K562 (cell line): ENCODE measurements at regions not wholly inside any gene's neighbourhood (a gene's known extent, or its start where the extent isn't known, plus 50 kb on each side); places are given as distances from the start of the nearest gene placed in this dataset.

Source experiments
- ATAC-seq: fragments of 200-7000 bp; cut with Tn5 transposase; 3 replicates; pipeline ENCODE4 v1.9.1; 2020; ENCODE audit warnings: moderate library complexity
- BruUV-seq: library from RNA; stranded (reverse); fragments of 400-500 nt; replicated peaks from 2 replicates; lab custom pipeline; 2021; lab: Mats Ljungman, UMichigan
- CTCF ChIA-PET: fragments of 300-600 bp; formaldehyde crosslinking; extraction: SDS; loops from one replicate; lab custom pipeline; 2021; ENCODE audit warnings: low intra/inter-chr PET ratio; lab: Yijun Ruan, JAX
- POLR2A ChIA-PET: fragments of 300-600, 350-650 bp; sonication (Branson Sonifier 250); formaldehyde crosslinking; extraction: SDS; loops from one replicate; lab custom pipeline; 2021; ENCODE audit warnings: antibody characterized with exemption, inconsistent platforms; lab: Yijun Ruan, JAX
- DNase-seq, 4 experiments: peaks; one replicate each; pipeline versions ENCODE4 v3.0.0 to v3.0.0-alpha.2; 2011 to 2018; ENCODE audit warnings: low spot score in 3 of 4, mixed read lengths in 3 of 4; ENCODE audit errors: extremely low read depth in 1 of 4
- FAIRE-seq: peaks from 2 replicates; lab custom pipeline; 2011; peaks lifted over from hg19 to GRCh38; lab: Jason Lieb, UNC
- H2AFZ ChIP-seq: 2 replicates; pipeline ENCODE4 v1.6.0; 2011; ENCODE audit warnings: low read depth, low read length, control low read depth, inconsistent platforms
- H3K27ac ChIP-seq: fragments of 200-600 bp; 3 replicates; pipeline ENCODE4 v1.8.0; 2011; ENCODE audit warnings: low read depth, mild to moderate bottlenecking, control low read depth, inconsistent platforms, low read length, moderate library complexity, mixed read lengths; ENCODE audit errors: extremely low read depth
- H3K27me3 ChIP-seq, 2 experiments: fragments of 300-600 bp in 1 of 2; 2 replicates in 1 of 2; 3 replicates in 1 of 2; pipeline versions ENCODE4 v1.6.0 to v1.8.0; 2011; ENCODE audit warnings: inconsistent platforms in 2 of 2, low read length in 2 of 2, mild to moderate bottlenecking in 1 of 2, mixed read lengths in 1 of 2, moderate library complexity in 1 of 2; ENCODE audit not compliant: control insufficient read depth in 2 of 2, insufficient read depth in 2 of 2
- H3K36me3 ChIP-seq: fragments of 300-600 bp; 3 replicates; pipeline ENCODE4 v1.8.0; 2011; ENCODE audit warnings: mild to moderate bottlenecking, low read length, inconsistent platforms; ENCODE audit not compliant: control insufficient read depth, insufficient read depth
- H3K4me1 ChIP-seq, 2 experiments: fragments of 200-600 bp in 1 of 2; replicated peaks in 1 of 2; 2 replicates in 1 of 2; 3 replicates in 1 of 2; pipeline versions ENCODE4 v1.5.1 to v1.8.0; 2011; ENCODE audit warnings: inconsistent platforms in 2 of 2, low read length in 2 of 2, mild to moderate bottlenecking in 1 of 2, mixed read lengths in 1 of 2, moderate library complexity in 1 of 2; ENCODE audit not compliant: control insufficient read depth in 2 of 2, insufficient read depth in 2 of 2
- H3K4me2 ChIP-seq: 2 replicates; pipeline ENCODE4 v1.6.1; 2011; ENCODE audit warnings: low read length, control low read depth, inconsistent platforms, mixed read lengths; ENCODE audit not compliant: insufficient read depth
- H3K4me3 ChIP-seq: fragments of 200-600 bp; sonication (generic), shearing (Covaris generic); 2 replicates; pipeline ENCODE4 v1.5.1; 2016; ENCODE audit warnings: control low read depth, inconsistent platforms
- H3K79me2 ChIP-seq: fragments of 200-600 bp; 3 replicates; pipeline ENCODE4 v1.8.0; 2011; ENCODE audit warnings: low read length, inconsistent platforms; ENCODE audit not compliant: control insufficient read depth, insufficient read depth
- H3K9ac ChIP-seq, 2 experiments: 2 replicates each; pipeline versions ENCODE4 v1.6.0 to v1.6.1; 2011; ENCODE audit warnings: low read depth in 2 of 2, low read length in 2 of 2, control low read depth in 1 of 2, inconsistent platforms in 1 of 2, mild to moderate bottlenecking in 1 of 2, mixed read lengths in 1 of 2; ENCODE audit not compliant: insufficient read depth in 1 of 2
- H3K9me1 ChIP-seq: one replicate; pipeline ENCODE4 v1.6.0; 2011; ENCODE audit warnings: inconsistent platforms, mild to moderate bottlenecking, low read length, moderate library complexity; ENCODE audit not compliant: control insufficient read depth, insufficient read depth
- H3K9me3 ChIP-seq: replicated peaks from 2 replicates; pipeline ENCODE4 v1.5.1; 2011; ENCODE audit warnings: low read depth, low read length, inconsistent platforms; ENCODE audit not compliant: control insufficient read depth, insufficient read depth
- H4K20me1 ChIP-seq: replicated peaks from 2 replicates; pipeline ENCODE4 v1.6.1; 2011; ENCODE audit warnings: low read length, inconsistent platforms, mixed read lengths; ENCODE audit not compliant: control insufficient read depth, insufficient read depth
- BRCA1 ChIP-seq, 2 experiments: fragments of 450-650 bp in 1 of 2; sonication (generic) in 1 of 2; formaldehyde crosslinking in 1 of 2; IDR thresholded peaks; 2 replicates each; pipeline versions ENCODE4 v1.5.0 to v1.6.1; 2017 to 2020; ENCODE audit warnings: mild to moderate bottlenecking in 1 of 2, missing genetic modification reagents in 1 of 2
- CXXC5 ChIP-seq: fragments of 250-450 bp; sonication (Bioruptor Pico); IDR thresholded peaks from 2 replicates; pipeline ENCODE4 v1.8.0; 2022; ENCODE audit warnings: inconsistent platforms, mild to moderate bottlenecking, moderate library complexity
- HDGF ChIP-seq: fragments of 450-650 bp; IDR thresholded peaks from 2 replicates; pipeline ENCODE4 v1.6.1; 2016
- MEIS2 ChIP-seq: fragments of 450-650 bp; IDR thresholded peaks from 2 replicates; pipeline ENCODE4 v1.6.1; 2014; ENCODE audit warnings: mild to moderate bottlenecking; ENCODE audit not compliant: partially characterized antibody
- PHB ChIP-seq: fragments of 250-450 bp; sonication (Bioruptor Pico); IDR thresholded peaks from 2 replicates; pipeline ENCODE4 v1.5.0; 2021
- SIX5 ChIP-seq, 2 experiments: IDR thresholded peaks; 2 replicates each; pipeline ENCODE4 v1.6.1; 2011; ENCODE audit warnings: low read length in 2 of 2, borderline replicate concordance in 1 of 2, low read depth in 1 of 2, mild to moderate bottlenecking in 1 of 2, moderate library complexity in 1 of 2; ENCODE audit not compliant: insufficient read depth in 1 of 2
- SMAD4 ChIP-seq: fragments of 250-450 bp; sonication (Bioruptor Pico); conservative IDR thresholded peaks from 2 replicates; pipeline ENCODE4 v1.8.0; 2021; ENCODE audit warnings: inconsistent platforms, mild to moderate bottlenecking, moderate library complexity
- SNRNP70 ChIP-seq: fragments of 200-400 bp; formaldehyde crosslinking; optimal IDR thresholded peaks from 2 replicates; pipeline ENCODE3; 2017; ENCODE audit warnings: low read depth, low read length
- YY1 ChIP-seq, 3 experiments: IDR thresholded peaks; 2 replicates each; pipeline ENCODE4 v1.6.1; 2011; ENCODE audit warnings: low read length in 2 of 3, mild to moderate bottlenecking in 2 of 3, moderate library complexity in 2 of 3, borderline replicate concordance in 1 of 3, control low read depth in 1 of 3, low read depth in 1 of 3; ENCODE audit not compliant: insufficient read depth in 3 of 3, insufficient replicate concordance in 2 of 3, control insufficient read depth in 1 of 3, insufficient read length in 1 of 3; ENCODE audit errors: extremely low read depth in 1 of 3
- ZC3H11A ChIP-seq: IDR thresholded peaks from 2 replicates; pipeline ENCODE4 v1.6.1; 2012; ENCODE audit warnings: low read depth, low read length, improper control_type of control experiment
- ZC3H4 ChIP-seq: sonication (generic); formaldehyde crosslinking; IDR thresholded peaks from 2 replicates; pipeline ENCODE4 v1.9.0; 2021; ENCODE audit warnings: missing genetic modification reagents, borderline replicate concordance
- ZNF274 ChIP-seq: IDR thresholded peaks from 2 replicates; pipeline ENCODE4 v1.6.1; 2011; ENCODE audit warnings: low read depth, mild to moderate bottlenecking, low read length, moderate library complexity, borderline replicate concordance
- ZNF324 ChIP-seq: fragments of 250-450 bp; sonication (Bioruptor Pico); IDR thresholded peaks from 2 replicates; pipeline ENCODE4 v1.4.0; 2020; ENCODE audit warnings: mild to moderate bottlenecking
- in situ Hi-C: fragments of 300-500 bp; cut with MboI; formaldehyde crosslinking; loops from 4 replicates; pipeline ENCODE4 v1.15.0; 2018; ENCODE audit warnings: inconsistent platforms, mixed read lengths
- intact Hi-C: fragments of 100-400 bp; cut with micrococcal nuclease; formaldehyde crosslinking; loops from 2 replicates; pipeline ENCODE4 v1.14.2; 2022
- TF ChIP-seq, protein P1 (sequence below), 2 experiments: fragments of 450-650 bp; IDR thresholded peaks; 2 replicates each; pipeline ENCODE4 v1.6.1; 2018; ENCODE audit warnings: mild to moderate bottlenecking in 2 of 2, low read depth in 1 of 2; ENCODE audit not compliant: partially characterized antibody in 2 of 2
- TF ChIP-seq, protein P2 (sequence below): fragments of 250-450 bp; sonication (Bioruptor Pico); IDR thresholded peaks from 2 replicates; pipeline ENCODE4 v1.4.0; 2020; ENCODE audit warnings: mild to moderate bottlenecking
- TF ChIP-seq, protein P3 (sequence below): fragments of 450-650 bp; formaldehyde crosslinking; IDR thresholded peaks from 2 replicates; pipeline ENCODE4 v1.4.0; 2022; ENCODE audit warnings: mild to moderate bottlenecking, moderate library complexity

DNA sequence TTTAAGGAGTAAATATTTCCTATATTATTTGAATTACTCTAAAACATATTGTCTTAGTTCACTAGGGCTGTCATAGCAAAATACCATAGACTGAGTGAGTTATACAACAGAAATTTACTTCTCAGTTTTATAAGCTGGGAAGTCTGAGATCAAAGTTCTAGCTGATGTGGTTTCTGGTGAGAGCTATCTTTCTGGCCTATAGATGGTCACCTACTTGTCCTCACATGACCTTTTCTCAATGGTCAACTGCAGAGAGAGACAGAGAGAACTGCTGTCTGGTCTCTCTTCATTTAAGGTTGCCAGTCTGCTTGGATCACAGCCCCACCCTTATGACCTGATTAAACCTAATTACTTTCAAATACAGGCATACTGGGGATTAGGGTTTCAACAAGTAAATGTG, 490.9 kb downstream of the FBXO15 start:
- in situ Hi-C loops = no loop called here
- POLR2A ChIA-PET = no interaction called here
- no peak for TF ChIP-seq MEIS2
- TF ChIP-seq BRCA1 (IDR thresholded peaks at IDR 0.05) = no peak
- TF ChIP-seq BRCA1 (CRISPR knock-in tag; IDR thresholded peaks at IDR 0.05) = no peak
- no peak for TF ChIP-seq SNRNP70
- TF ChIP-seq ZNF274 = no peak
- no peak for TF ChIP-seq PHB (CRISPR knock-in tag)
- TF ChIP-seq, protein P1, sequence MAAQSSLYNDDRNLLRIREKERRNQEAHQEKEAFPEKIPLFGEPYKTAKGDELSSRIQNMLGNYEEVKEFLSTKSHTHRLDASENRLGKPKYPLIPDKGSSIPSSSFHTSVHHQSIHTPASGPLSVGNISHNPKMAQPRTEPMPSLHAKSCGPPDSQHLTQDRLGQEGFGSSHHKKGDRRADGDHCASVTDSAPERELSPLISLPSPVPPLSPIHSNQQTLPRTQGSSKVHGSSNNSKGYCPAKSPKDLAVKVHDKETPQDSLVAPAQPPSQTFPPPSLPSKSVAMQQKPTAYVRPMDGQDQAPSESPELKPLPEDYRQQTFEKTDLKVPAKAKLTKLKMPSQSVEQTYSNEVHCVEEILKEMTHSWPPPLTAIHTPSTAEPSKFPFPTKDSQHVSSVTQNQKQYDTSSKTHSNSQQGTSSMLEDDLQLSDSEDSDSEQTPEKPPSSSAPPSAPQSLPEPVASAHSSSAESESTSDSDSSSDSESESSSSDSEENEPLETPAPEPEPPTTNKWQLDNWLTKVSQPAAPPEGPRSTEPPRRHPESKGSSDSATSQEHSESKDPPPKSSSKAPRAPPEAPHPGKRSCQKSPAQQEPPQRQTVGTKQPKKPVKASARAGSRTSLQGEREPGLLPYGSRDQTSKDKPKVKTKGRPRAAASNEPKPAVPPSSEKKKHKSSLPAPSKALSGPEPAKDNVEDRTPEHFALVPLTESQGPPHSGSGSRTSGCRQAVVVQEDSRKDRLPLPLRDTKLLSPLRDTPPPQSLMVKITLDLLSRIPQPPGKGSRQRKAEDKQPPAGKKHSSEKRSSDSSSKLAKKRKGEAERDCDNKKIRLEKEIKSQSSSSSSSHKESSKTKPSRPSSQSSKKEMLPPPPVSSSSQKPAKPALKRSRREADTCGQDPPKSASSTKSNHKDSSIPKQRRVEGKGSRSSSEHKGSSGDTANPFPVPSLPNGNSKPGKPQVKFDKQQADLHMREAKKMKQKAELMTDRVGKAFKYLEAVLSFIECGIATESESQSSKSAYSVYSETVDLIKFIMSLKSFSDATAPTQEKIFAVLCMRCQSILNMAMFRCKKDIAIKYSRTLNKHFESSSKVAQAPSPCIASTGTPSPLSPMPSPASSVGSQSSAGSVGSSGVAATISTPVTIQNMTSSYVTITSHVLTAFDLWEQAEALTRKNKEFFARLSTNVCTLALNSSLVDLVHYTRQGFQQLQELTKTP (IDR thresholded peaks at IDR 0.05; ENCODE audit: low read depth in 1 of 2, partially characterized antibody in 2 of 2) = no peak
- TF ChIP-seq, protein P2, sequence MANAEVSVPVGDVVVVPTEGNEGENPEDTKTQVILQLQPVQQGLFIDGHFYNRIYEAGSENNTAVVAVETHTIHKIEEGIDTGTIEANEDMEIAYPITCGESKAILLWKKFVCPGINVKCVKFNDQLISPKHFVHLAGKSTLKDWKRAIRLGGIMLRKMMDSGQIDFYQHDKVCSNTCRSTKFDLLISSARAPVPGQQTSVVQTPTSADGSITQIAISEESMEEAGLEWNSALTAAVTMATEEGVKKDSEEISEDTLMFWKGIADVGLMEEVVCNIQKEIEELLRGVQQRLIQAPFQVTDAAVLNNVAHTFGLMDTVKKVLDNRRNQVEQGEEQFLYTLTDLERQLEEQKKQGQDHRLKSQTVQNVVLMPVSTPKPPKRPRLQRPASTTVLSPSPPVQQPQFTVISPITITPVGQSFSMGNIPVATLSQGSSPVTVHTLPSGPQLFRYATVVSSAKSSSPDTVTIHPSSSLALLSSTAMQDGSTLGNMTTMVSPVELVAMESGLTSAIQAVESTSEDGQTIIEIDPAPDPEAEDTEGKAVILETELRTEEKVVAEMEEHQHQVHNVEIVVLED (CRISPR knock-in tag) = no peak
- TF ChIP-seq SMAD4 (CRISPR knock-in tag) = no peak
- TF ChIP-seq SIX5 (IDR thresholded peaks at IDR 0.05; ENCODE audit: borderline replicate concordance in 1 of 2, insufficient read depth in 1 of 2, low read depth in 1 of 2, low read length in 2 of 2) = no peak
- no peak for TF ChIP-seq ZC3H4
- TF ChIP-seq, protein P3, sequence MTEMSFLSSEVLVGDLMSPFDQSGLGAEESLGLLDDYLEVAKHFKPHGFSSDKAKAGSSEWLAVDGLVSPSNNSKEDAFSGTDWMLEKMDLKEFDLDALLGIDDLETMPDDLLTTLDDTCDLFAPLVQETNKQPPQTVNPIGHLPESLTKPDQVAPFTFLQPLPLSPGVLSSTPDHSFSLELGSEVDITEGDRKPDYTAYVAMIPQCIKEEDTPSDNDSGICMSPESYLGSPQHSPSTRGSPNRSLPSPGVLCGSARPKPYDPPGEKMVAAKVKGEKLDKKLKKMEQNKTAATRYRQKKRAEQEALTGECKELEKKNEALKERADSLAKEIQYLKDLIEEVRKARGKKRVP (CRISPR knock-in tag) = no peak
- no peak for TF ChIP-seq YY1 (IDR thresholded peaks at IDR 0.05; ENCODE audit: borderline replicate concordance in 1 of 3, control insufficient read depth in 1 of 3, extremely low read depth in 1 of 3, insufficient read depth in 3 of 3, insufficient read length in 1 of 3, insufficient replicate concordance in 2 of 3, low read depth in 1 of 3, low read length in 2 of 3)
- no peak for TF ChIP-seq ZNF324 (CRISPR knock-in tag)
- TF ChIP-seq HDGF = no peak
- TF ChIP-seq CXXC5 (CRISPR knock-in tag) = no peak
- no peak for TF ChIP-seq ZC3H11A
- no peak overlapping the region for H2AFZ ChIP-seq
- BruUV-seq = no TSS peak
- H3K36me3 ChIP-seq = no peaks in the 10 kb centered on the region
- FAIRE-seq (no peak), DNase-seq (no peak), ATAC-seq (no peak)
- H3K9me1 ChIP-seq = no peaks in the 10 kb centered on the region
- H4K20me1 ChIP-seq = no peaks in the 10 kb centered on the region
- no peak overlapping the region for H3K4me3 ChIP-seq
- H3K27me3 ChIP-seq = no peaks in the 10 kb centered on the region
- no peaks in the 10 kb centered on the region for H3K79me2 ChIP-seq
- intact Hi-C loops = no loop called here
- no peaks in the 10 kb centered on the region for H3K4me1 ChIP-seq
- no peak overlapping the region for H3K27ac ChIP-seq
- no peak overlapping the region for H3K9ac ChIP-seq
- H3K4me2 ChIP-seq = no peak overlapping the region
- CTCF ChIA-PET = no interaction called here
- H3K9me3 ChIP-seq = no peaks in the 10 kb centered on the region
